NB4 (cell line): ENCODE measurements at regions not wholly inside any gene's neighbourhood (a gene's known extent, or its start where the extent isn't known, plus 50 kb on each side); places are given as distances from the start of the nearest gene placed in this dataset.

Experiments
- CTCF ChIP-seq: IDR thresholded peaks from one replicate; pipeline ENCODE4 v1.5.1; 2012; ENCODE audit warnings: low read depth, low read length
- POLR2A ChIP-seq: IDR thresholded peaks from 2 replicates; pipeline ENCODE4 v1.6.1; 2011; ENCODE audit warnings: mild to moderate bottlenecking; ENCODE audit not compliant: insufficient read length; ENCODE audit errors: extremely low read depth

GRCh38 chr5:107282061-107282460 lies 388.7 kb downstream of the EFNA5 start:
- TF ChIP-seq CTCF (no peak), POLR2A (no peak)
